GM21526 (cell line): ENCODE measurements at regions not wholly inside any gene's neighbourhood (a gene's known extent, or its start where the extent isn't known, plus 50 kb on each side); places are given as distances from the start of the nearest gene placed in this dataset.
"Not testable (repeated sequence)": the region's sequence is repeated elsewhere in the genome, so short reads cannot be mapped to it uniquely, and the experiment has no call there.

Source experiments
- ATAC-seq: cut with Tn5 transposase; IDR thresholded peaks from one replicate; pipeline ENCODE4 v1.9.1; 2021; ENCODE audit warnings: moderate library complexity; ENCODE audit not compliant: unreplicated experiment, low FRiP score

DNA sequence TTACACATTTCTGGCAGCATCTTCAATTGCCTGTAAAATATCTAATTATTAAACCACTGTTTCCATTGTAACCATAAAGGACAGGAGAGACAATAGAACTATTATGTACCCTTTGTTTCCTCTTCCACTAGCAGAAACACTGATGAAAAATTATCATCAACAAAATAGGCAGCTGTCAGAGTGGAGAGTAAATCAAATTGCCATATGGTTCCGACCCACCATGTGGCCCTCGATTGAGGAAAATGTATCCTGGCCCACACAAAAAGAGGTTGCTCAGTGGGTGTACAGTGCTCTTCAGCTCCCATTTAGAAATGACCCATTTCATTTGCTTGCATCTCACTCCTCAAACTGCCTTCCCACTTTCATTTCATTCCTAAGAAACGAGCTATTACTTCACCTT is 570.6 kb upstream of the UBE2E2 start:
- no peak for ATAC-seq

DNA sequence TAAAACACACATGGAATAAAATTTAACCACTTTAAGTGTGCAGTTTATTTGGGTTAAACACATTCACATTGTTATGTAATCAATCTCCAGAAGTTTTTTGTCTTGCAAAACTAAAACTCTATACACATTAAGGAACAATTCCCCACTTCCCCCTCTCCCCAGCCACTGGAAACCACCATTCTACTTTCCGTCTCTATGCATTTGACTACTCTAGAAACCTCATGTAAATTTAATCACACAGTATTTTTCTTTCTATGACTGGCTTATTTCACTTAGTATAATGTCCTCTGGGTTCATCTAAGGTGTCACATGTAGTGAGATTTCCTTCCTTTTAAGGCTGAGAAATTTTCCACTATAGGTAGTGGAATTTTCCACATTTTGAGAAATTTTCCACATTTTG is 568.7 kb upstream of the UBE2E2 start:
- ATAC-seq = no peak

DNA sequence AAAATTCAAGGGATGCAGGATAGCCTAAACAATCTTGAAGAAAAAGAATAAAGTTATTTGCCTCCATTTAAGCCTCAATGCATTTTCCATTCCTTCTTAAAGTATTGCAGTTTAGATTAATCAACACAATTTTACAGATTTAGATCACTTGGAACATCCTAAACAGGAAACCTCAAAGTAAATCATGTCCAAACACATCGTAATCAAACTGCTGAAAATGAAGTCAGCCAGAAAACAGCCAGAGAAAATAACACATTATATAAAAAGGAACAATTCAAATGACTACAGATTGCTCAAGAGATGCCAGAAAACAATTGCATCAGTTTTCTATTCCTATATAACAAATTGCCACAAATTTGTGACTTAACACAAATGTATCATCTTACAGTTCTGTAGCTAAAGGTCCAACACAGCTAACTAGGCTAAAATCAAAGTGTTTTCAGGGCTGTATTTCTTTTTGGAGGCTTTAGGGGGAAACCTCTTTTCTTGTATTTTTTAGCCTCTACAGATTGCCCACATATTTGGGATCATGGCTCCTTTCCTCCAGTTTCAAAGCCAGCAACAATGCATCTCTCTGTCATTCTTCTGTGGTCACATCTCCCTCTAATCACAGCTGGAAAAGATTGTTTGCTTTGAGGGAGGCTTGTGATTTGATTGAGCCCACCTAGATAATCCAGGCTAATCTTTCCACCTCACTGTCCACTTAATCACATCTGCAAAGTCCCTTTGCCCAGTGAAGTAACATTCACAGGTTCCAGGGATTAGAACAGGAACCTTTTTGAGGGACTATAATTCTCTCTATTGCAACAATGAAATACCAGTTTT is 543.3 kb upstream of the UBE2E2 start:
- ATAC-seq = no peak

DNA sequence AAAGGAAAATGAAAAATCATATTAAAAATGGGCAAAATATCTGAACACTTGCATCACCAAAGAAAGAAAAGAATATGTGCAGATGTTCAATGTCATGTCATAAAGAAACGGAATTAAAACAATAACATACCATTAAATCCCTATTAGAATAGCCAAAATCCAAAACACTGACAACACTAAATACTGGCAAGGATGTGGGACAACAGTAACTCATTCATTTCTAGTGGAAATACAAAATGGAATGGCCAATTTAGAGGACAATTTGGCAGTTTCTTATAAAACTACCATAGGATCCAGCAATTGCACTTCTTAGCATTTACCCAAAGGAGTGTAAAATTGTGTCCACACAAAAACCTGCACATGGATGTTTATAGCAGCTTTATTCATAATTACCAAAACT is 542.5 kb upstream of the UBE2E2 start:
- ATAC-seq = no peak

DNA sequence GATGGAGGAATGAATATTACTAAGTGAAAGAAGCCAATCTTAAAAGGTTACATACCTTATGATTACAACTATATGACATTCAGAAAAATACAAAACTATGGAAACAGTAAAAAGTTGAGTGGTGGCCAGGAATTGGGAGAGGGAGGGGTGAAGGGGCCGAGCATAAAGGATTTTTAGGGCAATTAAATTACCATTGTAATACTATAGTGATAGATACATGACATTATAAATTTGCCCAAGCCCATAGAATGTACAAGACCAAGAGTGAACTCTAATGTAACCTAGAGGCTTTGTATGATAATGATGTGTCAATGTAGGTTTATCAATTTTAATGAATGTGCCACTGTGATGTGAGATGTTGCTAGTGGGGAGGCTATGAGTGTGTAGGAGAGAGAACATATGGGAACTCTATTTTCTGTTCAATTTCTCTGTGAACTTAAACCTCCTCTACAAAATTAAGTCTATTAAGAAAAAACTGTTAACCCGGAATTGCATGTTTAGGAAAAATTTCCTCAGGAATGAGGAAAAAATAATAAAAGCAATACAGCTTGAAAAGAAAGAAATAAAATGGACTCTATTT is 541.9 kb upstream of the UBE2E2 start:
- no peak for ATAC-seq

DNA sequence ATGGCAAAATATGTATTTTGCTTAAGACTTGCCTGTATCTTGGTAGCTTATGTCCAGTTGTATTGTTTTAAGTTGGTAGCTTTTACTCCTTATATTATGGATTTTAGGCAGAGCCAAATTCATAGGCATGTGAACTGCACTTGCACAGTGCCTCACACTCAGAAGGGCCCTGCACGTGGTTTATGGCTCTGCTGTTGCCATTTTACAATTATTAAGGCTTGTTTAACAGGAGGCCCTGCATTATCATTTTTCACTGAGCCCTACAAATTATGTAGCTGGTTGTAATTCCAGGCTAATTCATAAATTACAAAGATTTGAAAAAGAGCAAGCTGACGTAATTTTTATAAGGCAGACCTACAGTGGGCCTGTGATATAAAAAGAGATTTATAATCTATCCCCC is 537.6 kb upstream of the UBE2E2 start:
- ATAC-seq = no peak

DNA sequence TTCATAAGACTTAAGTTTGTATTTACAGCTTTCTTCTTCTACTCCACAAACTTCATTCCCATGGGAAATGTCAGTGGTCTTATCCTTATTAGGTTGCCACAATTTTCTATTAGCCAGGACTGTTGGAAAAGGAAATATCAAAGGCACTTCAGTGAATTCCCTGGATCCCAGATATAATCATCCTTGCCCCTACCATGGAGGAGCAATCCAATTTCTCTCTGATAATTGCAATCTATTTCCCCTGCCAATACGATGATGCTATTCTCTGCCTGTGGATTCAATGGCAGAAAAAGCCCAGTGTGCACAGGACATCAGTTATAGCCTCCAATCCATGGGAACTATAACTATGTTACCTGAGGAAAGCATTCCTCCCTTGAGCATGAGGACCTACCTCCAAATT is 536.4 kb upstream of the UBE2E2 start:
- ATAC-seq = no peak

DNA sequence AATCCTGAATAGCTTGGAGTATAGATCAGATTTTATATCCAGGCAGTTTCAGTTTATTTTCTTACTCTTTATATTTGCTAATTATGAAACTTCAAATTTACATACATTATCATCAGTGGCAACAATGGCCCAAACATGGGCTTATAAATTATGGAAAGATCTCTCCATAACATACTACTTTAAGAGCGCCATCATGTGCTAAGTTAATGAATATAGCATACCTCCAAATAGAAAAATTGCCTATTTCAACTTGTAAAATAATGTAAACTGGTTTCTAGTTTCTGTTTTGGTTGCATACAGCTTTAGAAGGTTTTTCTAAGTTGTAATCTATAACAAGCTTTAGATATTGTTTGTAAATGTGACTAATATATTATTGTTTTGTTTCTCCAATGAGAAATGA is 531.3 kb upstream of the UBE2E2 start:
- ATAC-seq = no peak

DNA sequence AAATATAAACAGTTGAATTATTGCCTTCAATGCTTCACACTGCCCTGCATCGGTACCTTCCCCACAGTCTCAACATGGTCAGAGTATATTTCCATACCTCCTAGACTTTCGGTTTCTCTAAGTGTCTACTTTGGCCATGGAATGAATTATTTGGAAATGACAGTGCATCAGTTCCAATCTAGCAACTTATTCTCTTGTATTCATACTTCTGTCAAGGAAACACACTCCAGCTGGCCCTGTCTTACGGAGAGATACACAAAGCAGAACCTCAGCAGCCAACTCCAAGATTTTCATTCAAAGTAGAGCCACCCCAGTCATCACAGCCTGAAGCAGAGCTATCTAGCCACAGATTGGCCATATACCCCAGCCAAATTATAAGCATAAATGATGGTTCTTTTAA is 518.4 kb upstream of the UBE2E2 start:
- ATAC-seq = no peak

DNA sequence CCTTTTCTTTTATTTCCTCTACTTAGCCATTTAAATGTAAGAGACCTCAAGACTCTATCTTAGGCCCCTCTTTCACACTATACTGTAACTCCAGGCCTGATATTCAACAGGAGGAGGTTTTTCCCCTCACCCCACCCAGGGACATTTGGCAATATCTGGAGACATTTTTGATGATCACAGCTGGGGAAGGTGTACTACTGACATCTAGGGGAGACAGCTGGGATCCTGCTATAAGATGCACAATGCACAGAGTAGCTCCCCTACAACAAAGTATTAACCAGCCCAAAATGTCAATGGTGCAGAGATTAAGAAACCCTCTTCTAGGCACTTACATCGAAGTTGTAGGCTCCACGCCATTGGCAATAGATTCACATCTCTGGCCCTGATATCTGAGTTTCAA is 517.5 kb upstream of the UBE2E2 start:
- no peak for ATAC-seq

DNA sequence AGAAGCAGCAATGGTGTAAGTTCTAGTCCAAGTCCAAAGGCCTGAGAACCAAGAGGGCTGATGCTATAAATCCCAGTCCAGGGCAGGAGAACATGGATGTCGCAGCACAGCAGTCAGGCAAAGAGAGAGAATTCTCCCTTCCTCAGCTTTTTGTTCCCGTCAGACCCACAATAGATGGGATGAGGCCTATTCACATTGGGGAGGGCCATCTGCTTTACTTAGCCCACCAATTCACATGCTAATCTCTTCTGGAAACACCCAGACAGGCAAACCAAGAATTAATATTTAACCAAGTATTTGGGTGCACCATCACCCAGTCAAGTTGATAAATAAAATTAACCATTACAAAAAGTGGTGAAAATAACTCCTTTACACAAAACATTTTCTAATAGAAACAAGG is 511.7 kb upstream of the UBE2E2 start:
- ATAC-seq = no peak

DNA sequence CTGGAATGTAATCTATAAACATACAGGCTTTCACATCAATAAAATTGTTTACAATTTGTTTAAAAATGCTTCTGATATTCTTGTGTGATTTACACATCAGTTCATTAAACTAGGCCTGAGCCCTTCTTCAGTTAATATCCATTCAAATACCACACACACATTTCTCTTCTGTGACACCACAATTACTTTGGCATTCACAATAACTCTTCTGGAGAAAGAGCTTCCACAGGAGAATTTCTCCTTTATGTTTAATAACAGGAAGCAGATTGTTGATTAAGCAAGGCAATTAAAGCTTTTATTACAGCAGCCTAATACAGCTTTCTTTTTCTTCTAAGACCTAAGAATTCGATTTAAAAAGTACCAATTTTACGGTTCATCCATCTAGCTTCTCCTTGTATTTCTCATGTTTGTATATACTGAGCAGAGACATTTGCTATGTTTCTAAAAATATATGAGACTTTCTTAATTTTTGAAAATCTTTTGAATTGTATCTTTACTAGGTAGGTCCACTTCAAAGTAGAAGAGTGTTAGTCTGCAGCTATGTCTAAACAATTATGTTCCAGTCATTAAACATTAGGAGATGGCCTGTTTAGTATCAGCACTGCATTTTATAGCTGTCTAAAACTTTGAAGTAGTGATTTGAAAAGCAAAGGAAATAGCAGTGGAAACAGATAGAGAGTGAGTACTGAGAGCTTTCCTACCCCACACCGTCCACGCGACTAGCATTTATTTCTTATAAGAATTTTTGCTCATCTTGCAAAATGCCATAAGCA is 511.1 kb upstream of the UBE2E2 start:
- no peak for ATAC-seq

DNA sequence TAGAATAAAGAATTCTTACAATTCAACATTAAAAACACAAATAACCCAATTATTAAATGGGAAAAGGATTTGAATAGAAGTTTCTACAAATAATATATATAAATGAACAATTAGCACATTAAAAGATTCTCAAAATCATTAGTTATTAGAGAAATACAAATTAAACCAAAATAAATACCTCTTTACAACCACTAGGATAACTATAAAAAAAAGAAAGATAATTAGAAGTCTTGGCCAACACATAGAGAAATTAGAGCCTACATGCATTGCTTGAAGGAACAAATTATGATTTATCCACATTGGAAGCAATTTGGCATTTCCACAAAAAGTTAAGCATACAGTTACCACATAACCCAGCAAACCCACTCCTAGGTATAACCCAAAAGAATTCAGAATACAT is 502.3 kb upstream of the UBE2E2 start:
- ATAC-seq = no peak

DNA sequence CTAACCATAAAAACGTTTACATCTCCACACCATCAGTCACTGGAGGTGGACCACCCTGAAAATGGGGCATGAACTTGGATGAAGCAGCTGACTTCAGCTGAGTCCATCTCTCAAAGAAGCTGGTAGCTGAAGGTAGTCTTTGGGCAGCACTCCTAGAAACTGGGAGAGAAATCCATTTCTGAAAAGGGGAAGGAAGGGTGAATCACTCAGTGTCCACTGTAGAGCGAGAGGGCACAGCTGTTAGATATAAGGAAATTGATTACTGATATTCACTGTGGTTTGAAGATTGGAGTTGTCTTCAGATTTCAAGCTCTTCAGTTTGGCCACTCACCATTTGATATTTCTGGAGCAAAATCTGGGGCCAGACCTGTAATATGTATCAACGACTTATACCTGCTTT is 499.0 kb upstream of the UBE2E2 start:
- no peak for ATAC-seq

DNA sequence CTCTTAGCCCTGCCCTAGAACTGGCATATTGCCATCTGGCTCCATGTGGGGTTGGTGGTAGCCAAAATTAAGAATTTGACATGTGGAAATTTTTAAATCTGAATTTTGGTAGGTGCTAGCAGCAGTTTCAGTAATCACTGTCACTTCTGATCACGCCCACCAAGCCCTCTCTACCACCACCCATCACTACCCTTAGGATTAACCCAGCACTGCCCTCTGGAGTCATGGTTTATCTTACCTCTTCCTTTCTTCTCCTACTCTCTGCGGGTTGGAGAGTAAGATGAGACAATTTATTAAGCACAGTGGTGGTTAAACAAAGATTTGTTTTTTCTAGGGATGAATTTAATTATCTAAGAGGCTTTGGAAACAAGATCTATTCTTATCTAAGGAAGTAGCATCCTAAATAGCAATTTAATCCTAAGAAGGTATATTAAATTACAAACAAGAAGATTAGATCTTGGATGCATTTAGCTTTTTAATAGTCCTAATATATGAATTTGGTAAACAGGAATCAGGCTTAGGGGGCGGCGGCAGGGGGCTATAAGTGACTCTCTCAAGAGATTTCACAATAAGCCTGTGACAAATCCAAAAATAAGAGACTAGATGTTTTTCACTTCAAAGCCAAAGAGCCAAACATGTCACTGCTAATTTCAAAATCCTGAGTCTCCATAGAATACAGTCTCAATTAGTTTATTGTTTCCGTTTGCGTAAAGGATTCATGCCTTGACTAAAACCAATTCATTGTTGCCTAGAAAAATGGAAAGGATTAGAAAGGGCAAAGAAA is 498.4 kb upstream of the UBE2E2 start:
- no peak for ATAC-seq

DNA sequence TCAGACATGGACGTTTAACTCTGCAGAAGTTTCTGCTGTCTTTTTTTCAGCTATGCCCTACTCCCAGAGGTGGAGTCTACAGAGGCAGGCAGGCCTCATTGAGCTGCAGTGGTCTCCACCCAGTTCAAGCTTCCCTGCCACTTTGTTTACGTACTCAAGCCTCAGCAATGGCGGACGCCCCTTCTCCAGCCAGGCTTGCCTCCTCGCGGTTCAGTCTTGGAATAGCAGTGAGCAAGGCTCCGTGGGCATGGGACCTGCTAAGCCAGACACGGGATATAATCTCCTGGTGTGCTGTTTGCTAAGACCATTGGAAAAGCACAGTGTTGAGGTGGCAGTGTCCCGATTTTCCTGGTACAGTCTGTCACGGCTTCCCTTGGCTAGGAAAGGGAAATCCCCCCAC is 496.2 kb upstream of the UBE2E2 start:
- not testable (repeated sequence) for ATAC-seq

DNA sequence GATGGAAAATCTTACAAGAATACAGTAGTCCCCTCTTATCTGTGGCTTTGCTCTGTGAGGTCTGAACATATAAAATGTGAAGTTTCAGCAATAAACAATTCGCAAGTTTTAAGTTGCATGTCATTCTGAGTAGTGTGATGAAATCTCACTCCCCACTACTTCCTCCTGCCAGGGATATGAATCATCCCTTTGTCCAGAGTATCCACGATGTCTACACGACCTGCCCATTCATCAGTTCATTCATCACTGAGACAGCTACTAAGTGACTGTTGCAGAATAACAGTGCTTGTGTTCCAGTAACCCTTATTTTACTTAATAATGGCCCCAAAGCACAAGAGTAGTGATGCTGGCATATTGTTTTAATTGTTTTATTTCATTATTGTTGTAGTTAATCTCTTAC is 489.2 kb upstream of the UBE2E2 start:
- no peak for ATAC-seq

DNA sequence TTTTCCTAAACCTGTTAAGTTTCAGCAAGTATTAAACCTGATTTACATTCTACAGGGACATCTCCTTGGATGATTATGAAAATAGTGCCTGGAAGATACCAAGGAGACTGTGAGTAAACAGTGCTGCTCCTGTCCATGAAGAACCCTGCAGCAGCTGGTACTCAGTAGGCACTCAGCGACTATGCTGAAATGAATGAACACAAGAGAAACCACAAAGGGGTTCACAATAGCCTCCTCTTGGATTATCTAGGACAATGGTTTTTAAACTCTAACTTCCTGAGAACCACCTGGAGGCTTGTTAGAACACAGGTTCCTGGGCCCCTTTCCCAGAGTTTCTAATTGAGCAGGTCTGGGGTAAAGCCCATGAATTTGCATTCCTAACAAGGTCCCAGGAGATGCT is 488.4 kb upstream of the UBE2E2 start:
- no peak for ATAC-seq

DNA sequence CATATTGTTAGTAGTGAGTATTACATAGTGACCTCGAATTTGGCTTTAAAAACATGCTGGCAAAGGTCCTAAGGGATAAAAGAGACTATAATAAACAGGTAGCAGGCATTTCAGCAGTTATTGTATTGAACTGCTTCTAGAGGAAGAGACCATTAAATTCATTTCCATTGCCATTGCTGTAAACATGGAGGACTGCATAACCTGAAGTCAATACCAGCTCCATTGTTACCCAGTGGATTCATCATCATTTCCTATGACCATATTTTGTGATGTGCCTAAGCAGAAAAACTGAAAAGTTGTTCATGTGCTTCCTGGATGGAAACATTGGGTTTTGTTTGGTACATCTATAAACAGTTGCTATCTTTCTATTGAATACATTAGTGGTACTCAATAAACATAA is 482.5 kb upstream of the UBE2E2 start:
- no peak for ATAC-seq

DNA sequence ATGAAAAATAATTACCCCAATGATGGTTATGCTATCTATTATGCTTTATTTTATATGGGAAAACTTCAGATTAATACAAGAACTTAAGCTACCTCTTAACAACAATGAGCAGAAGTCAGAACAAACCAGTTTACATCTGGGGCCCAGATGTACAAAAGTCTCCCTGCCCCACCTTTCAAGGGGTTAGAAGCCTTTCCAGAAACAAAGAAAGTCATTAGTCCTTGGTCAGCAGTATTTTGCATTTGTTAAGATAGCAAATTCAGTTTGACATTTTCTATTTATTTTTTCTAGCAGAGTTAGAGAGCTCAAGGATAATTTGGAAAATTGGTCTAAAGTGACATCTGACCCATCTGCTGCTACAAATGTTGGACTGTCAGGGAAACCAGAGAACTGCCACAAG is 478.7 kb upstream of the UBE2E2 start:
- no peak for ATAC-seq

DNA sequence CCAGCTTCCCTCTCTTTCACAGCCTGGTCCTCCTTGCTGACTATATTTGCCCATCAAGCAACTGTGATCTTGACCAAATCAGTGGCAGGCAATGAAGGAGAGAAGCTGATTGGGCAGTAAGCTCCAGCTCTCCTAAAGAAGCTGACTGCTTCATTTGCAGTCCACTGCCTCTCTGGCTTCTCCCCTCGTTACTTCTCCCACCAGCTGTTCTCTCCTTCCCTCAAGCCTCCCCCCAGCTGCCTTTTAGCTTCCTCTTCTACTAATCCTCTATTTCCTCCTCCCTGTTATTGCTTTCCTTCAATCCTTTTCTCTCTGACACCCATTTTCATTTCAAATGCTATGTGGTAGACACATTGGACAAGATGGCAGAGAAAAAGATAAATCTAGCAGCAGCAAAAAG is 474.7 kb upstream of the UBE2E2 start:
- no peak for ATAC-seq
